ENCODE measurements at regions not wholly inside any gene's neighbourhood (a gene's known extent, or its start where the extent isn't known, plus 50 kb on each side); places are given as distances from the start of the nearest gene placed in this dataset.

- WGBS, result 89% methylated on average over 2 of the region's 2 CpGs
Observed at GRCh38 chr6:55983861-55984260, 108.5 kb upstream of the BMP5 start.

GRCh38 chr6:55981660-55982059, 106.3 kb upstream of the BMP5 start:
- Histone ChIP-seq H3K27ac (ENCODE audit: low read depth in 1 of 2, low read length in 1 of 2) (no peak overlapping the region), H3K4me3 (ENCODE audit: low read length in 2 of 2) (no peak overlapping the region), H3K9me3 (ENCODE audit: control insufficient read depth in 2 of 2, insufficient read depth in 1 of 2, low read length in 1 of 2) (no peaks in the 10 kb centered on the region), H3K27me3 (ENCODE audit: control insufficient read depth in 2 of 2, insufficient read depth in 1 of 2, low read length in 1 of 2) (no peaks in the 10 kb centered on the region), H3K4me1 (ENCODE audit: control insufficient read depth in 2 of 2, insufficient read depth in 2 of 2, low read length in 2 of 2) (no peaks in the 10 kb centered on the region), H3K36me3 (ENCODE audit: control insufficient read depth in 2 of 2, insufficient read depth in 2 of 2, low read length in 1 of 2) (no peaks in the 10 kb centered on the region)
- DNase-seq (ENCODE audit: low read depth in 6 of 9, low spot score in 9 of 9), result no peak

More at GRCh38 chr6:55983861-55984260, 108.5 kb upstream of the BMP5 start:
- no peaks in the 10 kb centered on the region for H3K27me3 ChIP-seq (ENCODE audit: control insufficient read depth in 2 of 2, insufficient read depth in 1 of 2, low read length in 1 of 2)
- no peaks in the 10 kb centered on the region for H3K36me3 ChIP-seq (ENCODE audit: control insufficient read depth in 2 of 2, insufficient read depth in 2 of 2, low read length in 1 of 2)
- H3K4me3 ChIP-seq (ENCODE audit: low read length in 2 of 2), result no peak overlapping the region
- no peaks in the 10 kb centered on the region for H3K4me1 ChIP-seq (ENCODE audit: control insufficient read depth in 2 of 2, insufficient read depth in 2 of 2, low read length in 2 of 2)
- DNase-seq (ENCODE audit: low read depth in 6 of 9, low spot score in 9 of 9), result no peak
- no peak overlapping the region for H3K27ac ChIP-seq (ENCODE audit: low read depth in 1 of 2, low read length in 1 of 2)
- H3K9me3 ChIP-seq (ENCODE audit: control insufficient read depth in 2 of 2, insufficient read depth in 1 of 2, low read length in 1 of 2), result no peaks in the 10 kb centered on the region

GRCh38 chr6:55980627-55981211, 105.3 kb upstream of the BMP5 start:
- no peak overlapping the region for H3K4me3 ChIP-seq (ENCODE audit: low read length in 2 of 2)
- no peaks in the 10 kb centered on the region for H3K4me1 ChIP-seq (ENCODE audit: control insufficient read depth in 2 of 2, insufficient read depth in 2 of 2, low read length in 2 of 2)
- 49% methylated on average over 1 of the region's 1 CpG for WGBS
- no peak overlapping the region for H3K27ac ChIP-seq (ENCODE audit: low read depth in 1 of 2, low read length in 1 of 2)
- no peaks in the 10 kb centered on the region for H3K36me3 ChIP-seq (ENCODE audit: control insufficient read depth in 2 of 2, insufficient read depth in 2 of 2, low read length in 1 of 2)
- H3K27me3 ChIP-seq (ENCODE audit: control insufficient read depth in 2 of 2, insufficient read depth in 1 of 2, low read length in 1 of 2), result no peaks in the 10 kb centered on the region
- DNase-seq (ENCODE audit: low read depth in 6 of 9, low spot score in 9 of 9), result peak in 3 of 9 donors; percentile 3 to 12 (median 6)
- no peaks in the 10 kb centered on the region for H3K9me3 ChIP-seq (ENCODE audit: control insufficient read depth in 2 of 2, insufficient read depth in 1 of 2, low read length in 1 of 2)

GRCh38 chr6:55979526-55979925, 104.1 kb upstream of the BMP5 start:
- H3K4me1 ChIP-seq (ENCODE audit: control insufficient read depth in 2 of 2, insufficient read depth in 2 of 2, low read length in 2 of 2), result no peaks in the 10 kb centered on the region
- no peaks in the 10 kb centered on the region for H3K36me3 ChIP-seq (ENCODE audit: control insufficient read depth in 2 of 2, insufficient read depth in 2 of 2, low read length in 1 of 2)
- no peak for DNase-seq (ENCODE audit: low read depth in 6 of 9, low spot score in 9 of 9)
- H3K27me3 ChIP-seq (ENCODE audit: control insufficient read depth in 2 of 2, insufficient read depth in 1 of 2, low read length in 1 of 2), result no peaks in the 10 kb centered on the region
- no peak overlapping the region for H3K4me3 ChIP-seq (ENCODE audit: low read length in 2 of 2)
- no peak overlapping the region for H3K27ac ChIP-seq (ENCODE audit: low read depth in 1 of 2, low read length in 1 of 2)
- no peaks in the 10 kb centered on the region for H3K9me3 ChIP-seq (ENCODE audit: control insufficient read depth in 2 of 2, insufficient read depth in 1 of 2, low read length in 1 of 2)

GRCh38 chr6:55977959-55978665, 102.7 kb upstream of the BMP5 start:
- Histone ChIP-seq H3K36me3 (ENCODE audit: control insufficient read depth in 2 of 2, insufficient read depth in 2 of 2, low read length in 1 of 2) (no peaks in the 10 kb centered on the region), H3K27me3 (ENCODE audit: control insufficient read depth in 2 of 2, insufficient read depth in 1 of 2, low read length in 1 of 2) (no peaks in the 10 kb centered on the region), H3K4me3 (ENCODE audit: low read length in 2 of 2) (no peak overlapping the region), H3K4me1 (ENCODE audit: control insufficient read depth in 2 of 2, insufficient read depth in 2 of 2, low read length in 2 of 2) (no peaks in the 10 kb centered on the region), H3K27ac (ENCODE audit: low read depth in 1 of 2, low read length in 1 of 2) (no peak overlapping the region), H3K9me3 (ENCODE audit: control insufficient read depth in 2 of 2, insufficient read depth in 1 of 2, low read length in 1 of 2) (no peaks in the 10 kb centered on the region)
- DNase-seq (ENCODE audit: low read depth in 6 of 9, low spot score in 9 of 9), result no peak
- 91% methylated on average over 2 of the region's 2 CpGs for WGBS

GRCh38 chr6:55974688-55975087, 99.3 kb upstream of the BMP5 start:
- no peak overlapping the region for H3K4me3 ChIP-seq (ENCODE audit: low read length in 2 of 2)
- no peak for DNase-seq (ENCODE audit: low read depth in 6 of 9, low spot score in 9 of 9)
- H3K4me1 ChIP-seq (ENCODE audit: control insufficient read depth in 2 of 2, insufficient read depth in 2 of 2, low read length in 2 of 2), result no peaks in the 10 kb centered on the region
- WGBS, result 8% methylated on average over 1 of the region's 1 CpG
- H3K36me3 ChIP-seq (ENCODE audit: control insufficient read depth in 2 of 2, insufficient read depth in 2 of 2, low read length in 1 of 2), result no peaks in the 10 kb centered on the region
- H3K27me3 ChIP-seq (ENCODE audit: control insufficient read depth in 2 of 2, insufficient read depth in 1 of 2, low read length in 1 of 2), result no peaks in the 10 kb centered on the region
- H3K27ac ChIP-seq (ENCODE audit: low read depth in 1 of 2, low read length in 1 of 2), result no peak overlapping the region
- H3K9me3 ChIP-seq (ENCODE audit: control insufficient read depth in 2 of 2, insufficient read depth in 1 of 2, low read length in 1 of 2), result no peaks in the 10 kb centered on the region

- no peaks in the 10 kb centered on the region for H3K36me3 ChIP-seq (ENCODE audit: control insufficient read depth in 2 of 2, insufficient read depth in 2 of 2, low read length in 1 of 2)
- H3K4me1 ChIP-seq (ENCODE audit: control insufficient read depth in 2 of 2, insufficient read depth in 2 of 2, low read length in 2 of 2), result no peaks in the 10 kb centered on the region
- DNase-seq (ENCODE audit: low read depth in 6 of 9, low spot score in 9 of 9), result no peak
- 97% methylated on average over 1 of the region's 1 CpG for WGBS
- H3K27me3 ChIP-seq (ENCODE audit: control insufficient read depth in 2 of 2, insufficient read depth in 1 of 2, low read length in 1 of 2), result no peaks in the 10 kb centered on the region
- H3K9me3 ChIP-seq (ENCODE audit: control insufficient read depth in 2 of 2, insufficient read depth in 1 of 2, low read length in 1 of 2), result no peaks in the 10 kb centered on the region
- H3K27ac ChIP-seq (ENCODE audit: low read depth in 1 of 2, low read length in 1 of 2), result no peak overlapping the region
- no peak overlapping the region for H3K4me3 ChIP-seq (ENCODE audit: low read length in 2 of 2)
Observed at GRCh38 chr6:55972091-55972490, 96.7 kb upstream of the BMP5 start.

GRCh38 chr6:55969526-55969925, 94.1 kb upstream of the BMP5 start:
- no peaks in the 10 kb centered on the region for H3K9me3 ChIP-seq (ENCODE audit: control insufficient read depth in 2 of 2, insufficient read depth in 1 of 2, low read length in 1 of 2)
- no peak for DNase-seq (ENCODE audit: low read depth in 6 of 9, low spot score in 9 of 9)
- no peak overlapping the region for H3K27ac ChIP-seq (ENCODE audit: low read depth in 1 of 2, low read length in 1 of 2)
- H3K36me3 ChIP-seq (ENCODE audit: control insufficient read depth in 2 of 2, insufficient read depth in 2 of 2, low read length in 1 of 2), result no peaks in the 10 kb centered on the region
- no peaks in the 10 kb centered on the region for H3K27me3 ChIP-seq (ENCODE audit: control insufficient read depth in 2 of 2, insufficient read depth in 1 of 2, low read length in 1 of 2)
- WGBS, result 89% methylated on average over 3 of the region's 3 CpGs
- H3K4me3 ChIP-seq (ENCODE audit: low read length in 2 of 2), result no peak overlapping the region
- no peaks in the 10 kb centered on the region for H3K4me1 ChIP-seq (ENCODE audit: control insufficient read depth in 2 of 2, insufficient read depth in 2 of 2, low read length in 2 of 2)

GRCh38 chr6:55968926-55969325, 93.5 kb upstream of the BMP5 start:
- Histone ChIP-seq H3K27me3 (ENCODE audit: control insufficient read depth in 2 of 2, insufficient read depth in 1 of 2, low read length in 1 of 2) (no peaks in the 10 kb centered on the region), H3K36me3 (ENCODE audit: control insufficient read depth in 2 of 2, insufficient read depth in 2 of 2, low read length in 1 of 2) (no peaks in the 10 kb centered on the region), H3K9me3 (ENCODE audit: control insufficient read depth in 2 of 2, insufficient read depth in 1 of 2, low read length in 1 of 2) (no peaks in the 10 kb centered on the region), H3K4me3 (ENCODE audit: low read length in 2 of 2) (no peak overlapping the region), H3K27ac (ENCODE audit: low read depth in 1 of 2, low read length in 1 of 2) (no peak overlapping the region), H3K4me1 (ENCODE audit: control insufficient read depth in 2 of 2, insufficient read depth in 2 of 2, low read length in 2 of 2) (no peaks in the 10 kb centered on the region)
- DNase-seq (ENCODE audit: low read depth in 6 of 9, low spot score in 9 of 9), result no peak

Data from thymus (tissue), 11 donors.